NB4 (cell line): ENCODE measurements at regions not wholly inside any gene's neighbourhood (a gene's known extent, or its start where the extent isn't known, plus 50 kb on each side); places are given as distances from the start of the nearest gene placed in this dataset.

Experiments
- DNase-seq: peaks from one replicate; pipeline ENCODE4 v3.0.0; 2010; ENCODE audit warnings: low read depth
- H3K4me3 ChIP-seq: one replicate; pipeline ENCODE4 v1.5.1; 2011; ENCODE audit warnings: mild to moderate bottlenecking, low read depth, low read length, moderate library complexity
- CTCF ChIP-seq: IDR thresholded peaks from one replicate; pipeline ENCODE4 v1.5.1; 2012; ENCODE audit warnings: low read depth, low read length
- MAX ChIP-seq: IDR thresholded peaks from 2 replicates; pipeline ENCODE4 v1.6.1; 2011; ENCODE audit warnings: low read depth, low read length
- MYC ChIP-seq: IDR thresholded peaks from 2 replicates; pipeline ENCODE4 v1.6.1; 2011; ENCODE audit warnings: low read depth, low read length
- POLR2A ChIP-seq: IDR thresholded peaks from 2 replicates; pipeline ENCODE4 v1.6.1; 2011; ENCODE audit warnings: mild to moderate bottlenecking; ENCODE audit not compliant: insufficient read length; ENCODE audit errors: extremely low read depth

- DNase-seq: no peak
- no peak for TF ChIP-seq MAX
- no peak for TF ChIP-seq POLR2A
- no peak for TF ChIP-seq MYC
- no peak for TF ChIP-seq CTCF
- H3K4me3 ChIP-seq: no peak overlapping the region
These were observed 53.7 kb downstream of the CAMK2N1 start for GRCh38 chr1:20432341-20432740.

- no peak for DNase-seq
- TF ChIP-seq POLR2A (no peak), MAX (no peak), CTCF (no peak), MYC (no peak)
These were observed 54.9 kb downstream of the CAMK2N1 start for GRCh38 chr1:20431176-20431460.

GRCh38 chr1:20430355-20431175 lies 55.4 kb downstream of the CAMK2N1 start:
- TF ChIP-seq MYC: no peak
- TF ChIP-seq MAX: no peak
- no peak for TF ChIP-seq POLR2A
- TF ChIP-seq CTCF: peak; percentile 82
- no peak overlapping the region for H3K4me3 ChIP-seq
- DNase-seq: peak; percentile 37

More at GRCh38 chr1:20431176-20431460, 54.9 kb downstream of the CAMK2N1 start:
- no peak overlapping the region for H3K4me3 ChIP-seq

- no peak overlapping the region for H3K4me3 ChIP-seq
- no peak for DNase-seq
- TF ChIP-seq CTCF (no peak), POLR2A (no peak), MYC (no peak), MAX (no peak)
These were observed 56.7 kb downstream of the CAMK2N1 start for GRCh38 chr1:20429296-20429695.

GRCh38 chr1:20428841-20429240 lies 57.2 kb downstream of the CAMK2N1 start:
- TF ChIP-seq POLR2A (no peak), CTCF (no peak), MYC (no peak), MAX (no peak)
- no peak for DNase-seq
- no peak overlapping the region for H3K4me3 ChIP-seq
